Heart right ventricle (tissue), 16 donors: ENCODE measurements at regions not wholly inside any gene's neighbourhood (a gene's known extent, or its start where the extent isn't known, plus 50 kb on each side); places are given as distances from the start of the nearest gene placed in this dataset.
A peak's percentile ranks its signal among the peaks of the same experiment; 100 is the strongest.
"Not testable (repeated sequence)": the region's sequence is repeated elsewhere in the genome, so short reads cannot be mapped to it uniquely, and the experiment has no call there.

Experiments used
- ATAC-seq, 8 donors: fragments of 200-7000 bp; cut with Tn5 transposase; one replicate each; pipeline ENCODE4 v1.9.1; 2020; ENCODE audit warnings: mild to moderate bottlenecking in 8 of 8, moderate library complexity in 8 of 8, moderate number of reproducible peaks in 1 of 8
- DNase-seq, 2 donors: peaks; one replicate each; pipeline ENCODE4 v3.0.0-alpha.2; 2020
- H3K27ac ChIP-seq, 10 donors: fragments of 200-600 bp; sonication (generic) in 2 of 10; one replicate each; pipeline versions ENCODE4 v1.5.0 to v1.8.0; 2020 to 2022; ENCODE audit warnings: mild to moderate bottlenecking in 3 of 10
- H3K27me3 ChIP-seq, 7 donors: fragments of 200-600 bp; one replicate each; pipeline ENCODE4 v1.8.0; 2021 to 2022; ENCODE audit warnings: mild to moderate bottlenecking in 2 of 7
- H3K36me3 ChIP-seq, 9 donors: fragments of 200-600 bp; sonication (generic) in 1 of 9; one replicate each; pipeline versions ENCODE4 v1.5.0 to v1.8.0; 2020 to 2022; ENCODE audit warnings: mild to moderate bottlenecking in 2 of 9
- H3K4me1 ChIP-seq, 9 donors: fragments of 200-600 bp; sonication (generic) in 1 of 9; one replicate each; pipeline versions ENCODE4 v1.5.0 to v1.8.0; 2020 to 2022; ENCODE audit warnings: mild to moderate bottlenecking in 4 of 9
- H3K4me3 ChIP-seq, 10 donors: fragments of 200-600 bp; sonication (generic) in 2 of 10; one replicate each; pipeline versions ENCODE4 v1.5.0 to v1.8.0; 2020 to 2022; ENCODE audit warnings: mild to moderate bottlenecking in 7 of 10, moderate library complexity in 2 of 10
- H3K9me3 ChIP-seq, 11 donors: fragments of 200-600 bp in 10 of 11; sonication (generic) in 2 of 11; one replicate each; pipeline versions ENCODE4 v1.5.0 to v1.8.0; 2013 to 2022; ENCODE audit warnings: mild to moderate bottlenecking in 2 of 11, control low read depth in 1 of 11, moderate library complexity in 1 of 11
- WGBS, 2 donors: extraction: QIAGEN DNeasy Blood & Tissue Kit; methylation state at CpG; one replicate each; pipeline ENCODE4 v1.1.7; 2013; ENCODE audit warnings: inconsistent platforms in 1 of 2; 5-methylcytosine and 5-hydroxymethylcytosine counted together
- intact Hi-C, 10 donors: fragments of 100-400 bp; cut with DNase I; formaldehyde crosslinking; loops; one replicate each; pipeline versions ENCODE4 v1.11.1 to v1.14.2; 2022
- donor health status: Arrhythmogenic right ventricular cardiomyopathy.
- donor health status: ischemic (EF 13 %, LVEDD 7.1; RV severe dilation, severe dysfunction).
- donor health status: healthy with polysubstance abuse.
- donor health status: DM: no; HTN: yes; CAD: no.
- donor health status: DM: no; HTN: no; CAD: no.
- donor health status: ischemic (EF 25% LVEDD 6.9; RV normal size, moderate dysfunction).
- donor health status: ischemic (EF 25% LVEDD 5.7; RV mildly dilated, moderate dysfunction).
- donor health status: healthy.
- donor health status: DM: yes; HTN: yes; CAD: no.
- donor health status: Ischemic cardiomyopathy.
- donor health status: ischemic (EF 35%, LVEDD 5.7; RV mildly dilated, moderate dysfunction).
- donor health status: nonischemic (EF 11% LVEDD 7.7; RV severe dilation, severe dysfunction).
- donor health status: DM: yes; HTN: yes; CAD: no.
- donor health status: PGD.
- donor health status: ischemic (EF 29% LVEDD 5.4; RV normal size, mild dysfunction).
- donor health status: nonischemic (EF 23%, LVEDD 6.1; RV moderate dilation, normal function).

DNA sequence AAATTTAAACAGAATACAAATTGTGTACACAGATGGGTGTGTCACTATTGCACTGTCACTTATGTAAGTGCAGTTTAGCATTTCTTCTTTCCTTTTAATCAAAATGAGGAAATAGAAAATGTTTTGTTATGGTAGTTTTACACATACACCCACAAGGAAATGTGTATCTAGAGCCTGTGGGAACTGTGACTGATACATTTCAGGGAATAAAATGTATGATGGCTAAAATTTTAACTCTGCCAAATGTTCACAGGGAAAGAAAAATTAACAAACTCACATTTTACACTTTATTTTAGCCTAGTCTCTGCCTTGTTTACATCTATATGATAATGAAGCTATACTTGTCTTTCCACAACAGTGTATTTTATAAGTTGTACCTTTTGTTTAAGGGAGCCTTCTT lies 66.4 kb upstream of the NBPF19 start:
- H3K36me3 ChIP-seq, H3K4me3 ChIP-seq, intact Hi-C loops, ATAC-seq, DNase-seq, H3K27me3 ChIP-seq, H3K27ac ChIP-seq, H3K4me1 ChIP-seq, H3K9me3 ChIP-seq: not testable (repeated sequence)

DNA sequence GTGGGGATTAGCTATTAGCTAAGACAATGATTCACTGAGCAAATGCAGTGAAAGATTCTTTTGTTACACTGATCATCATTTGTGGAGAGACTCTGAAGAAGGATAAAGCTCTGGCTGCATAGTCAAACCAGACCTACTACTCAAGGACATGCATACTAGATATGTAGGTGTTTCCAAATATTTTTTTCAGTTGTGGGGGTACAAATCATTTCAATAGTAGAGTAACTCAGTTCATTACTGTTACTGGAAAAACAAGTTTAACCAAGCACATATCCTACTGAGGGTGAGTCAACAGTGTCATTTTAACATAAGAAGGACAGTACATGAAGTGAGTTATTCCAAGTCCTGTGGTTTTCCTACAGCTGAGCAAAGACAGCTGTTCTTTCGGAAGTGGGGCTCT lies 59.5 kb upstream of the NBPF19 start:
- H3K27ac ChIP-seq, H3K36me3 ChIP-seq, H3K9me3 ChIP-seq, H3K27me3 ChIP-seq, intact Hi-C loops, H3K4me3 ChIP-seq, ATAC-seq, H3K4me1 ChIP-seq, DNase-seq: not testable (repeated sequence)
- no CpG with 5 or more reads among the region's 1 CpG for WGBS, 2 donors

DNA sequence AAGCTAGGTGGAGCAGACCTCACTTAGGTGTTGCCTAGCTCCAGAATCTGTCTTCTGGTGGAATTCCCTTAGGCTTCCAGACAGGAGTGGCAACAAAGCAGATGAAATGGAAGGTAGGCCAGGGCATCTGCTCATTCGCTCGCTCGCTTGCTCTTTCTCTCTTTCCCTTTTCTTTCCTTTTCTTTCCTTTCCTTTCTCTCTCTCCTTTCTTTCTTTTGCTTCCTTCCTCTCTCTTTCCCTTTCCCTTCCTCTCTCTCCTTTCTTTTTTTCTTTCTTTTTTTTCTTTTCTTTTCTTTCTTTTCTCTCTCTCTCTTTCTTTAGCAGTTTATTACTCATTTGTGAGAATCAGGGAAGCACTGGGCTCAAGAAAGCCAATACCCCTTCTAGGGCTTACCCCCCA lies 56.1 kb upstream of the NBPF19 start:
- H3K36me3 ChIP-seq, intact Hi-C loops, H3K4me1 ChIP-seq, H3K27ac ChIP-seq, H3K4me3 ChIP-seq, H3K9me3 ChIP-seq, DNase-seq, H3K27me3 ChIP-seq, ATAC-seq: not testable (repeated sequence)
- WGBS, 2 donors = 96 to 99% methylated on average over 3 of the region's 3 CpGs

DNA sequence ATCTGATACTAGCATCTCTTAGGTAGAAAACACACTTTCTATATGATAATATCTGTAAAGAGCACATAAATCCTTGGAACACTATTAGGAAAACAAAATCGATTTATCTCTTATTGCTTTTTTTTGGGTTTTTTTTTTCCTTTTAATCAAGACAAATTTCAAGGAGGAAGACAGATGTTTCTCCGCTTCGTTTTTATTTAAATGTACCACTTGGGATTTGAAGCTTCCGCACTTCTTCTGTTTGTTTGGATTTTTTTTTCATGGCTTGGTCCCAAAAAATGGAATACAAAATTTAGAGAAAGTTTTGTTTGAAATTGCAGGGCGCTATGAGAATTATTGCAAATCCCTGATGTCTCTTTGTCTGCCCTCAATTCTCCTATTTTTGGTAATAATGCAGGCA lies 51.7 kb upstream of the NBPF19 start:
- intact Hi-C loops, H3K4me1 ChIP-seq, DNase-seq, H3K9me3 ChIP-seq, H3K36me3 ChIP-seq, H3K27me3 ChIP-seq, ATAC-seq: not testable (repeated sequence)
- WGBS, 2 donors = 56 to 61% methylated on average over 5 of the region's 5 CpGs
- Histone ChIP-seq H3K4me3 (peak overlapping the region in 1 of 10 donors; percentile 8), H3K27ac (peak overlapping the region in 1 of 10 donors; percentile 24)
